GM20000 (cell line): ENCODE measurements at regions not wholly inside any gene's neighbourhood (a gene's known extent, or its start where the extent isn't known, plus 50 kb on each side); places are given as distances from the start of the nearest gene placed in this dataset.

Source experiments
- DNase-seq: peaks from one replicate; pipeline ENCODE4 v3.0.0; 2012; ENCODE audit warnings: low spot score
- CTCF ChIP-seq: IDR thresholded peaks from 2 replicates; pipeline ENCODE4 v1.5.1; 2012; ENCODE audit warnings: mild to moderate bottlenecking, control low read depth; ENCODE audit errors: extremely low read depth, missing control alignments

- no peak for TF ChIP-seq CTCF
- no peak for DNase-seq
Measured at GRCh38 chr7:25314094-25314730, 85.9 kb upstream of the NPVF start.

GRCh38 chr7:25314731-25315267, 86.5 kb upstream of the NPVF start:
- TF ChIP-seq CTCF: no peak

GRCh38 chr7:25316366-25316765, 88.1 kb upstream of the NPVF start:
- no peak for TF ChIP-seq CTCF
- no peak for DNase-seq

More at GRCh38 chr7:25314731-25315267, 86.5 kb upstream of the NPVF start:
- DNase-seq: no peak

- no peak for TF ChIP-seq CTCF
- DNase-seq: no peak
Measured at GRCh38 chr7:25318047-25318446, 89.8 kb upstream of the NPVF start.

GRCh38 chr7:25319707-25320106, 91.4 kb upstream of the NPVF start:
- TF ChIP-seq CTCF: no peak
- no peak for DNase-seq

GRCh38 chr7:25320791-25321190, 92.5 kb upstream of the NPVF start:
- DNase-seq: no peak

More at GRCh38 chr7:25320791-25321190, 92.5 kb upstream of the NPVF start:
- TF ChIP-seq CTCF: no peak
